Stimulated activated CD4-positive, alpha-beta T cell treated with anti-CD3 and anti-CD28 coated beads, TNF-alpha, amount 100 ng/mL, for 1 hour (primary cell): ENCODE measurements at regions not wholly inside any gene's neighbourhood (a gene's known extent, or its start where the extent isn't known, plus 50 kb on each side); places are given as distances from the start of the nearest gene placed in this dataset.
"Not testable (repeated sequence)": the region's sequence is repeated elsewhere in the genome, so short reads cannot be mapped to it uniquely, and the experiment has no call there.

Experiments used
- DNase-seq, 3 donors: peaks; one replicate each; pipeline ENCODE4 v3.0.0-alpha.2; 2020; ENCODE audit warnings: low read depth in 3 of 3, low spot score in 1 of 3

- DNase-seq, result no peak
Observed at GRCh38 chr5:1654786-1655495, 131.2 kb upstream of the LPCAT1 start.

DNA sequence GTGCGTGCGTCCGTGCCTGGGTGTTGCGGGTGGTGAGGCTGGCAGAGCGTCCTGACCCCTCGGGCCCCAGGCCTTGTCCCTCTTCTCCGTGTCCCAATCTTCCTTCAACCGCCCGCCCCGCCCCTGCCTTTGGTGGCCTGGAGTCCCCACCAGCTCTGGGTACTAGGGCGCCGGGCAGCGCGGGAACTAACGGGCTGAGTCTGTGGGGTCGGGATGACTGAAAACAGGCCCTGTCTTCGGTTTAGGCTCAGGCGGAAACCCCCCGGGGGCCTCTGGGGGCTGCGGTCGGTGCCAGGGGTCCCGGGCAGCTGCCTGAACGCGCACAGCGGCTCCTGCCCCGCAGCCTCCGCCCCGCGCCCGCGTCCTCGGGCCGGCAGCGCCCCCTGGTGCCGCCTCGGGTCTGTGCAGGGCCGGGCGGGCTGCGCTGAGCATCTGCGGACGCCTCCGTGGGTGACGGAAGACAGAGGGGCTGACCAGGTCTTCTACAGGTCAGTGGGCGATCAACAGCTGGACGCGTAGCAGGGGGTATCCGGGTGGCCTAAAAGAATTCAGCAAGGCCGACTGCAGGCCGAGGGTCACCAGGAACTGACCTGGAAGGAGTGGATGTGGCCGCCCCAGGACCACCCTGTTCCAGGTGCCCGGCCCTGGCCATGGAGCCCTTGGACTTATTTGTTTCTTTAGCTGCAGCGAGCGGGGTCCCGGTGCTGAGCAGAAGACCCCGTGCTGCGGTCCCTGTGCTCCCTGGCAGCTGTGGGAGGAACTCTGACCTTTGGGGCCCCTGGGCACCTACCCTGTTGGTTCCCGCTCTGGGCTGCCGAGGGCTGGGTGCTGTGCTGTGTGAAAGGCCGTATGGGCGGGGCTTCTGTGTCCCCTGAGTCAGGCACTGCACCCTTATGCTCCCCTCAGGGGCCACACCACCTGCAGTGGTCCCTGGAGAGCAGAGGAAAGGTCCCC is 130.2 kb upstream of the LPCAT1 start:
- DNase-seq, result peak in 1 of 3 donors; percentile 27

GRCh38 chr5:1652873-1653697 is 129.3 kb upstream of the LPCAT1 start:
- DNase-seq, result no peak

- no peak for DNase-seq
Observed at GRCh38 chr5:1651971-1652872, 128.5 kb upstream of the LPCAT1 start.

DNA sequence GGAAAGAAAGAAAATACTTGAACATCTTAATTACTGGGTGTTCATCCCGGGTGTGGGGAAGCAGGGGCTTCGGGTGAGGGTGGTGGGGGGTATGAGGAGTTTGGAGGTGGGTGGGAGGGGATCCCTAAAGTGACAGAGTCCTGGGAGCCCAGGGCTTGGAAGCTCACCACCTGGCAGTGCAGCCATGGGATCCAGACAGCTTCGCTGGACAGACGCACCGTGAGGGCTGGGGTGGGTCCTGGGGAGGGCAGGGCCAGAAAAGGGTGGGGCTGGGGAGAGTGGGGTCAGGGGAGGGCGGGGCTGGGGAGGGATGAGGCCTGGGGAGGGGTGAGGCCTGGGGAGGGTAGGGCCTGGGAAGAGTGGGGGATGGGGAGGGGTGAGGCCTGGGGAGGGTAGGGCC is 127.5 kb upstream of the LPCAT1 start:
- no peak for DNase-seq

DNA sequence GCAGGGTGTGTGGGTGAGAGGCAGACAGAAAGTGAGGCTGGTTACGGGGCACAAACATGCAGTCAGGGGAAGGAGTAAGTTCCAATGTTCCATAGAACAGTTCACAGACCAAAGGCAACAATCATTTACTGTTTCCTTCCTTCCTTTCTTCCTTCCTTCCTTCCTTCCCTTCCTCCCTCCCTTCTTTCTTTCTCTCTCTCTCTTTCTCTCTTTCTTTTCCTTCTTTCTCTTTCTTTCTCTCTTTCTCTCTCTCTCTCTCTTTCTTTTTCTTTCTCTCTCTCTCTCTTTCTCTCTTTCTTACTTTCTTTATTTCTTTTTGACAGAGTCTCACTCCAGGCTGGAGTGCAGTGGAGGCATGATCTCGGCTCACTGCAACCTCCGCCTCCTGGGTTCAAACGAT is 125.8 kb upstream of the LPCAT1 start:
- no peak for DNase-seq

GRCh38 chr5:1648806-1649205 is 125.0 kb upstream of the LPCAT1 start:
- DNase-seq, result no peak

- no peak for DNase-seq
Observed at GRCh38 chr5:1647580-1647979, 123.8 kb upstream of the LPCAT1 start.

GRCh38 chr5:1644810-1645571 is 121.2 kb upstream of the LPCAT1 start:
- DNase-seq, result peak; percentile 23 to 75 (median 55)

DNA sequence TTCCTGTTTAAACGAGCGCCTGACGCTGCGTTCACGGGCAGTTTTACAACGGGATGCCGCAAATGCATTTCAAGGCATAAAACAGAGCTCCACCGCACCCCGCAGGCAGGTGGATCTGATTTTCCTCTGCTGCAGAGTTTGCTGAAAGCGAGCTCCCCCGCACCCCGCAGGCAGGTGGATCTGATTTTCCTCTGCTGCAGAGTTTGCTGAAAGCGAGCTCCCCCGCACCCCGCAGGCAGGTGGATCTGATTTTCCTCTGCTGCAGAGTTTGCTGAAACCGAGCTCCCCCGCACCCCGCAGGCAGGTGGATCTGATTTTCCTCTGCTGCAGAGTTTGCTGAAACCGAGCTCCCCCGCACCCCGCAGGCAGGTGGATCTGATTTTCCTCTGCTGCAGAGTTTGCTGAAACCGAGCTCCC is 120.6 kb upstream of the LPCAT1 start:
- not testable (repeated sequence) for DNase-seq

- no peak for DNase-seq
Observed at GRCh38 chr5:1643651-1644392, 120.1 kb upstream of the LPCAT1 start.

GRCh38 chr5:1642621-1643061 is 118.9 kb upstream of the LPCAT1 start:
- DNase-seq, result no peak

- no peak for DNase-seq
Observed at GRCh38 chr5:1642221-1642620, 118.5 kb upstream of the LPCAT1 start.

- peak; percentile 29 to 49 (median 48) for DNase-seq
Observed at GRCh38 chr5:1641560-1642166, 117.9 kb upstream of the LPCAT1 start.

DNA sequence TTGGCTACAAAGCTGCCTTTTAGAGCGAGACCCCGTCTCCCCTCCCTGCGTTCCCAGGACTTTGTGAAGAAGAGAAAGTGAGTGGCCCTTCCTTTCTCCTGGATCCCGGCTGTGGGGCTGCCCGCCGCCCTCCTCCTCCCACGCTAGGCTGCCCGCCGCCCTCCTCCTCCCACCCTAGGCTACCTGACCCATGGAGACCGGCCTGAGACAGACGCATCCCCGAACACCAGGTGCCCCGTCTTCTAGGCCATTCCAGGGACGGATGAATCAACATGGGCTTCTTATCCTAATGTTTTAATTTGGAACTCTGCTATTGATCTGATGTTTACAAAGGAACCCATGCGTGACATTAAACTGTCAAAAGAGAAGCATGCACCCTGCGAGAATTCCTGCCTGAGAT is 117.3 kb upstream of the LPCAT1 start:
- no peak for DNase-seq

DNA sequence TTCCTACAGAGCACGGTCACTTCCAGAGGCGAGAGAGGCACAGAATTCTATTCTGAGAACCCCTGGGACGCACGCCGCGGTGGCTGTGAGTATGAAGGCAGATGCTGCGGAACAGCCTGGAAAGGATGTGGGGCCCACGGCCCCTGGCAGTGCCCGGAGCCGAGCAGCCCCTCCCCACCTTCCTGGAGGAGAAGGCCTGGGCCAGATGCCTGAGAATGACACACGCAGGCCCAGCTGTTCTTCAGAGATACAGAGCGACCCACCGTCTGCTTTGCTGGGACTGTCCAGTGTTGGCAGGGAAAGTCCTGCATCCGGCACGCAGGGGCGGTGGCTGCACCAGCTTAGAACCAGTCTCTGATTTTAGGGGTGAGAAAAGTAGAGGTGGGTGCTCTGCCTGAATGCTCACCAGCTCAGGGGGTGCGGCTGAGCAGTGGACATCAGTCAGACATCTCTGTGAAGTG is 116.7 kb upstream of the LPCAT1 start:
- no peak for DNase-seq

- no peak for DNase-seq
Observed at GRCh38 chr5:1639757-1640156, 116.0 kb upstream of the LPCAT1 start.

DNA sequence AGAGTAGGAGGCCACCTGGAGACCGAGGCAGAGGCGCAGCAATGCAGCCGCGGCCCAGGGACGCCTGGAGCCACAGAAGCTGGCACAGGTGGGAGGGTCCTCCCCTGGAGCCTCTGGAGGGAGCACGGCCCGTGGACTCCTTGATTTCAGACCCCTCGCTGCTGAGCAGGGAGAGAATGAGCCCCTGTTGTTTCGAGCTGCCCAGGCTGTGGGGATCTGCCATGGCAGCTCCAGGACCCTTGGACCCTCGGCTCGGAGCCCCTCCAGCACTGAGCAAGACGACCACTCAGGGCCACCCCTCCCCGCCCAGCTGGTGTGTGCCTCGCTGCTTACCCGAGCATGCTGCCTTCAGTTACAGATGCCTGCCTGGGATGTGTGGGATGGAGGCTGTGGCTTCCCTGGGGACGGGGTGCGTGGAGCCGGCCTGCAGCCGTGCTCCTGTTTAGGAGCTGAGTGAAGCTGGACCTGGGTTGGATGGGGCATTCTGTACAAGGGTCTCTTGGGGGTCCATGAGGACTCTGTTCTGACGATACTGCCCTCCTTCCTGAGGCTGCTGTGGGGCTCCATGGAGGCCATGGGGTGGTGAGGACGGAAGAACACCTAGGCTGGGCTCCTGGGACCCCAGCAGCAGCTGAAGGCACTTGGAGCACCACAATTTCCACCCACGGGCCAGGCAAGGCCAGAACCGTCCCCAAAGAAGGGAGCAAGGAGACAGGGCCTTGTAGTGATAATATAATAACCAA is 115.1 kb upstream of the LPCAT1 start:
- DNase-seq, result no peak
